ENCODE measurements at regions not wholly inside any gene's neighbourhood (a gene's known extent, or its start where the extent isn't known, plus 50 kb on each side); places are given as distances from the start of the nearest gene placed in this dataset.

DNA sequence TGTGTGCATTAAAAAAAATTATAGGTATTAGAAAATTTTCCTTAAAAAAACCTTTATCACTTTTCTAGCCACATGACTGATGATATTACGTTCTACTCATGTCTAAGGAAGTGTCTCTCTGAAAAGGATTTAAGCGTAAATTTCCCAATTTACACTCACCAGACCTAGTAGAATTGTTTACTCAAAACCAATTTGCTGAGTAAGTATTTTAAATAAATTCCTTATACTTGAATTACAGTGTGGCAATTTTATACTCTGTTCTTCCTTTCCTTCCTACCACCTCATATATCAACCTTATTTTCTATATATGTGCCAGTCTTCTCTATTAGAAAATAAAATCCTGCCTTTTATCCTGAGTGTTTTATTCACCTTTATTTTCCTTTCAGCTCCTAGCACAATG, 1035.1 kb downstream of the TRHDE start:
- no peak overlapping the region for H2AK5ac ChIP-seq (ENCODE audit: insufficient read length, low read length)
- H3K9me3 Mint-ChIP-seq: no peaks in the 10 kb centered on the region
- no peaks in the 10 kb centered on the region for H3K9me3 ChIP-seq (ENCODE audit: control insufficient read depth, low read depth, low read length)
- H3K79me1 ChIP-seq (ENCODE audit: insufficient read depth, low read depth, low read length, poor library complexity, severe bottlenecking): no peaks in the 10 kb centered on the region
- H3K4me2 ChIP-seq (ENCODE audit: insufficient read depth, insufficient read length, low read length): no peak overlapping the region
- no peak overlapping the region for H4K8ac ChIP-seq (replicated peaks; ENCODE audit: insufficient read length, low read depth, low read length)
- H3K23me2 ChIP-seq (ENCODE audit: insufficient read length, low read depth, low read length, poor library complexity, severe bottlenecking): no peaks in the 10 kb centered on the region
- TF ChIP-seq, protein P1, sequence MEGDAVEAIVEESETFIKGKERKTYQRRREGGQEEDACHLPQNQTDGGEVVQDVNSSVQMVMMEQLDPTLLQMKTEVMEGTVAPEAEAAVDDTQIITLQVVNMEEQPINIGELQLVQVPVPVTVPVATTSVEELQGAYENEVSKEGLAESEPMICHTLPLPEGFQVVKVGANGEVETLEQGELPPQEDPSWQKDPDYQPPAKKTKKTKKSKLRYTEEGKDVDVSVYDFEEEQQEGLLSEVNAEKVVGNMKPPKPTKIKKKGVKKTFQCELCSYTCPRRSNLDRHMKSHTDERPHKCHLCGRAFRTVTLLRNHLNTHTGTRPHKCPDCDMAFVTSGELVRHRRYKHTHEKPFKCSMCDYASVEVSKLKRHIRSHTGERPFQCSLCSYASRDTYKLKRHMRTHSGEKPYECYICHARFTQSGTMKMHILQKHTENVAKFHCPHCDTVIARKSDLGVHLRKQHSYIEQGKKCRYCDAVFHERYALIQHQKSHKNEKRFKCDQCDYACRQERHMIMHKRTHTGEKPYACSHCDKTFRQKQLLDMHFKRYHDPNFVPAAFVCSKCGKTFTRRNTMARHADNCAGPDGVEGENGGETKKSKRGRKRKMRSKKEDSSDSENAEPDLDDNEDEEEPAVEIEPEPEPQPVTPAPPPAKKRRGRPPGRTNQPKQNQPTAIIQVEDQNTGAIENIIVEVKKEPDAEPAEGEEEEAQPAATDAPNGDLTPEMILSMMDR (conservative IDR thresholded peaks at IDR 0.05): no peak
- H2BK5ac ChIP-seq (ENCODE audit: insufficient read length, low read length): no peak overlapping the region
- DNase-seq: no peak
- H3K14ac ChIP-seq (ENCODE audit: insufficient read depth, low read length): no peak overlapping the region
- no peaks in the 10 kb centered on the region; a peak in 1 of 7 replicates for H3K36me3 Mint-ChIP-seq (ENCODE audit: insufficient read depth in 1 of 3, low read depth in 3 of 3)
- no peak overlapping the region for H3K27ac ChIP-seq (ENCODE audit: insufficient read length, low read depth, low read length)
- no peak overlapping the region for H3K18ac ChIP-seq (ENCODE audit: insufficient read length, low read depth, low read length)
- no peaks in the 10 kb centered on the region for H3K27me3 Mint-ChIP-seq (ENCODE audit: low read depth)
- H4K20me1 ChIP-seq (ENCODE audit: control insufficient read depth, insufficient read depth, insufficient read length): no peaks in the 10 kb centered on the region
- no peak overlapping the region for H4K5ac ChIP-seq (ENCODE audit: insufficient read length, low read depth, low read length)
- H3K9ac ChIP-seq (ENCODE audit: extremely low read depth, insufficient read length, low read length): no peak overlapping the region
- H2BK15ac ChIP-seq (ENCODE audit: low read depth, low read length): no peak overlapping the region
- WGBS (ENCODE audit: extremely low coverage, insufficient read length, low lambda C conversion rate): no CpG with 5 or more reads among the region's 2 CpGs
- no peak overlapping the region for H3K23ac ChIP-seq (ENCODE audit: insufficient read length, low read depth, low read length)
- no peak overlapping the region for H2BK12ac ChIP-seq (ENCODE audit: insufficient read length, low read depth, low read length)
- H3K4me1 ChIP-seq (ENCODE audit: insufficient read depth, low read length): no peaks in the 10 kb centered on the region
- H3T11ph ChIP-seq (ENCODE audit: low read length): no peak overlapping the region
- H3K27ac Mint-ChIP-seq: no peak overlapping the region; a peak in 1 of 7 replicates
- no peak overlapping the region for H2BK120ac ChIP-seq (ENCODE audit: low read depth, low read length, poor library complexity, severe bottlenecking)
- no peak overlapping the region for H3K4me3 Mint-ChIP-seq
- H3K79me2 ChIP-seq (ENCODE audit: insufficient read depth, low read length): no peaks in the 10 kb centered on the region
- no peaks in the 10 kb centered on the region for H3K27me3 ChIP-seq (ENCODE audit: insufficient read depth, low read length)
- H3K4ac ChIP-seq (ENCODE audit: low read depth, low read length): no peak overlapping the region
- H3K4me1 Mint-ChIP-seq: no peaks in the 10 kb centered on the region
- H3K56ac ChIP-seq (ENCODE audit: insufficient read length, low read depth, low read length): no peak overlapping the region
- no peak overlapping the region for H2AFZ ChIP-seq (ENCODE audit: low read length)
- no peak overlapping the region for H4K91ac ChIP-seq (ENCODE audit: insufficient read length, low read depth, low read length)
- no peak overlapping the region for H2BK20ac ChIP-seq (ENCODE audit: low read depth, low read length, poor library complexity, severe bottlenecking)

Data from H9 (cell line).